ENCODE measurements at regions not wholly inside any gene's neighbourhood (a gene's known extent, or its start where the extent isn't known, plus 50 kb on each side); places are given as distances from the start of the nearest gene placed in this dataset.

DNA sequence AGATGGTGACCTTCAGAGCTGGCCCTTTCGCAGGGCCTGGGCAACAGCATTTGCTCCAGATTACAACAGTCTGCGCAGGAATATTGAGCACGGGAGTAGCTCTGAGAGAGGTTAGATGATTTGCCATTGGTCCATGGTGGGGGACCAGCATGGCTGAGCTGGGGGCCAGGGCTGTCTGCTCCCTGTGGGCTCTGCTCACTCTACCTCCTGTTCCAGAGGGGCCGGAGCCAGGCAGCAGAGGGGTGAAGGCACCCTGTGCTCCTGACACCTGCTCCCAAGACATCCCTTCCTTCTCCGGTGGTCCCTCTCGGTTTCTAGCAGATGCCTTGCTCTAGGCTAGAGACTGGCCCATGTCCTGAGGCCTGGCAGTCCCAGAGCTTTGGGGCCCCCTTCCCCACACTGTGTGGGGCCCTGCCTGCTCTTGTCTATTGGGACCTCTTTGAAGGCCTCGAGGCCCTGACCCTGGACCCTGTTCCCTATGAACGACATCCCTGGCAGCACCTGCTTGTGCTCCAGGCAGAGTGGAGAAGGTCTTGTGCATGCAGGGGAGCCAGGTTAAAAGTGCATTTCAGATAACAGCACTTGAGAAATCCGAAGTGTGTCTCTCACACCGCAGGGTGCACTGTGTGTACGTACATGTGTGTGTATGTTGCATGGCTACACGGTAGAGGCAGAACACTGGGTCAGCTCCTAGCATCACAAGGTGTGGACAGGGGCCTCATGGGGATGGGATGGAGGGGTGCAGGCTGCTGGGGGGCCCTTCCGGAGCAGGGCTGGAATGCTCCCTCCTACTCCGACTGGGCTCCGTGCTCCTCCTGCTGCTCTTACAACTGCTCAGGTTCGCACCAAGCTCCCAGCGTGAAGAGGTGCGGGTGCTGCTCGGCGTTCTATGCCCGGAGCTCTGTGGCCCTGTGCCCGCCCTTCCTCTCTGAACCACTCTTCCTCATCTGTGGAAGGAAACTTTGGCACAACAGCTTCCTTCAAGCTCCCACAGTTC is 123.3 kb upstream of the B3GAT1 start:
- Mint-ChIP-seq H3K4me1 (peaks cover 6% of the 10 kb centered on the region), H3K27ac (no peak overlapping the region), H3K9me3 (no peaks in the 10 kb centered on the region), H3K27me3 (peaks cover 19% of the 10 kb centered on the region), H3K36me3 (no peaks in the 10 kb centered on the region), H3K4me3 (no peak overlapping the region)
- POLR2A ChIA-PET = no interaction called here
- no peak for ATAC-seq (ENCODE audit: low read depth)
- DNase-seq = peak; percentile 10

DNA sequence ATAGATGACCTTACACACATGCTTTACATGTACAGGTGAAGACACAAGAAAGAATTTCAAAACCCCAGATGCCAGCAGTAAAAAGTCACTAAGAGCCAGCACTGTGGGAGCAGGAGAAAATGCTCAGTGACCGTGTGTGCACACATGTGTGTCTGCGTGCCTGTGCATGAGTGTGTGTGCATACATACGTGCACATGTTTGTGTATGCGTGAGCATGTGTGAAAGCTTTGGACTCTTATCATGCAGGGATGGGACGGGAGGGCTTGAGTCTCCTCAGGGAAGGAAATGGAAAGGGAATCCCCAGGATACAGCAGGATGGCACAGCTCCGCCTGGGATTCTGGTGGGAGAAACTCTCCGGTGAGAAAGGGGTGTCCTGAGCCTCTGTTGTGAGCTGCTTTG is 121.5 kb upstream of the B3GAT1 start:
- DNase-seq (peak; percentile 2), ATAC-seq (ENCODE audit: low read depth) (no peak)
- H3K4me1 Mint-ChIP-seq = peaks cover 6% of the 10 kb centered on the region
- no peak overlapping the region for H3K27ac Mint-ChIP-seq
- H3K9me3 Mint-ChIP-seq = no peaks in the 10 kb centered on the region
- no peak overlapping the region for H3K4me3 Mint-ChIP-seq
- no peaks in the 10 kb centered on the region for H3K36me3 Mint-ChIP-seq
- peaks cover 19% of the 10 kb centered on the region for H3K27me3 Mint-ChIP-seq
- POLR2A ChIA-PET = no interaction called here

- no peak overlapping the region for H3K4me3 Mint-ChIP-seq
- H3K9me3 Mint-ChIP-seq = no peaks in the 10 kb centered on the region
- H3K36me3 Mint-ChIP-seq = no peaks in the 10 kb centered on the region
- ATAC-seq (ENCODE audit: low read depth) = no peak
- no peak for DNase-seq
- H3K27ac Mint-ChIP-seq = no peak overlapping the region
- peaks cover 6% of the 10 kb centered on the region for H3K4me1 Mint-ChIP-seq
- POLR2A ChIA-PET = no interaction called here
- H3K27me3 Mint-ChIP-seq = peaks cover 19% of the 10 kb centered on the region
Measured at GRCh38 chr11:134532921-134533421, 120.9 kb upstream of the B3GAT1 start.

DNA sequence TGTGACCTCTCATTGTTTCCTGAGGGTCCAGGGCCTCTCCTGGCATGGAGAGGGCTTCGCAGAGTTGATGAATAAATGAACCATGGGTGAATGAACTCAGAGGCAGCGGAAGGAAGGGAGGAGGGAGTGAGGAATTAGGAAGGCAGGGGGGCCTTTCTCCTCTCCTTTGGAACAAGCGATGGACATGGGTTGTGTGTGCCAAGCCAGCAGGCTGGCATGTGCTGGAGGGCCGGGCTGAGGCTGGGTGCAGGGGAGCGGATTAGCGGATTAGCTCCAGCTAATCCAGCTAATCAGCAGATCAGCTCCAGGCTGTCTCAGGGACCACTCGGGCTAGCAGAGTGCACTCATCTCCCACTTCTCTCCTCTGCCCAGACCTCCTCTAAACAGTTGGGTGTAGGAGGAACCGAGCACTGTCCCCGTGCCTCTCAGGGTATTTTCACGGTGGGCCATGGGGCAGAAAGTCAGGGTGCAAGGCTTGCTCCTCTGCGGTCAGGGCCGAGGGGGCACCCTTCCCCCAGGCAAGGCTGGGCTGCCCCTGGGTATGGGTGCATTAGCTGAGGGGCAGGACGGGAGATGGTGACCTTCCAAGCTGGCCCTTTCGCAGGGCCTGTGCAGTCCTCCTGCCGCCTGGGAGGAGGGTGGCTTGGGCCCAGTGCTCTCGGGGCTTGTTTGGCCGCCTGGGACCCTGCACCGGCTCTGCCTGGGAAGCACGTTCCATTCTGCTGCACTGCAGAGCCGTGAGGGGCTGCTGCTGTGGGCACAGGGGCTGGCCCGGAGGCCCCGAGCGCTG is 120.3 kb upstream of the B3GAT1 start:
- Mint-ChIP-seq H3K4me3 (no peak overlapping the region), H3K36me3 (no peaks in the 10 kb centered on the region), H3K27ac (no peak overlapping the region), H3K4me1 (peaks cover 4% of the 10 kb centered on the region), H3K9me3 (no peaks in the 10 kb centered on the region), H3K27me3 (peaks cover 15% of the 10 kb centered on the region)
- ATAC-seq (ENCODE audit: low read depth) (no peak), DNase-seq (peak; percentile 20)
- POLR2A ChIA-PET = no interaction called here

DNA sequence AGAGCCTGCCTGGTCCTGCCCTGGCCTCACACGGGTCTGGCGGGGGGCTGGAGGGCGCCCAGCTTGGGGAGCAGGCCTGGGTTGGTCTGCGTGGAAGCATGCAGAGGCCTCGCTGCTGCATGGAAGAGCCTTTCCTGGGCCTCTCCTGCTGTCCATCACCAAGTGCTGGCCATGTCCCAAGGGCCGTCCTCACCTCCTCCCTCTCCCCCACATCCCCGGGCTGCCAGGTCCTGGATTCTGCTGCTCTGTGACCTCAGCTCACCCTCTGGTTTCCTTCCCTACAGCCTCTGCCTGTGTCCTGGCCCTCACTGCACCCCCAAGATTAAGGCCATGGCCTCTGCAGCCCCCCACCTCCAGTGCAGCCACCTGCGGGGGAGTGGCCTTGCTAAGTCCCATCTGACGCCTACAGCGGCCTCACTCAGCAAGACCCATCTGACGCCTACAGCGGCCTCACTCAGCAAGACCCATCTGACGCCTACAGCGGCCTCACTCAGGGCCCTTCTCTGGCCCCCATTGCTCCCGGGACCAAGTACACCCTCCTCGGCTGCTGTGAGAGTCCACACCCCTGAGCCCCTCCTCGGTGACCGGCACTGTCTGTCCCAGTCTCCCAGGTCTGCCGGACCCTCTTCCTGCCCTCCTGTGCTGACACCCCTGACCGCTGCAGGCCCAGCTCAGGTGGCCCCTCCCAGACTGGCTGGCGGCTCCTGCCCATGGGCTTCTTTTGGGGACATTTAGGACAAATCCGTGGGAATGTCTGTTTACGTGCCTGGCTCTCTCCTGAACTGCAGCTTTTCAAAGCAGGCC is 119.5 kb upstream of the B3GAT1 start:
- Mint-ChIP-seq H3K27me3 (peaks cover 15% of the 10 kb centered on the region), H3K36me3 (no peaks in the 10 kb centered on the region), H3K9me3 (no peaks in the 10 kb centered on the region)

DNA sequence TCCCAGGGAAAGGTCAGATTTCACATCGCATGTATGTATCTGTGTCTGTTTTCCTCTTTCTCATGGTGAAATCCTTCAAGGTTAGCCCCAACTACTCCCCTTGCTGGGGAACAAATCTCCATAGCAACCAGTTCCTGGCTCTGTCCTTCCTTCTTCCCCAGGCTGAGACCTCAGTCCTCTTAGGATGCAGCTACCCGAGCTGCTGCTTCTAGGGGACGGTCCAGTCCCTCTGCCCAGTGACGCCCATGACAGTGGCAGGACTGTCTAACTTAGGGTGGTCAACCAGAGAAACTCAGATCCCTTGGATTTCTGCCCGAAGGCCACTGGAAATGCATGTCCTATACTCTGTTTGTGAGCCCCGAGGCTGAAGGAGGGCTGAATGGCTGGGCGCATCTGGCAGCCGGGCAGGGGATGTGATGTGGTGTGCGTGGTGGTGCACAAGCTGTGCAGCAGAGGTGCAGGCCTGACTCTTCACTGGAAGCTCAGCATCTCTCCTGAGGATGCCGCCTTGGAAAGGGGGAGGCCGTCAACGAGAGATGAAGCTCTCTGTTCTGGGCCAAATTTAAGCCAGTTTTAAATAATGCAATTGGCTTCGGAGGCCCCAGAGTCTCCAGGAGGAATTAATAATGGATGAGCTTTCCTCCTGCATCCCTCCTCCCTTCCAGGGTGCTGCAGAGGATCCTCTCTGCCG is 118.7 kb upstream of the B3GAT1 start:
- no peaks in the 10 kb centered on the region for H3K36me3 Mint-ChIP-seq
- no peak overlapping the region for H3K4me3 Mint-ChIP-seq
- H3K27ac Mint-ChIP-seq = no peak overlapping the region
- H3K4me1 Mint-ChIP-seq = no peaks in the 10 kb centered on the region
- no peak for ATAC-seq (ENCODE audit: low read depth)
- POLR2A ChIA-PET = no interaction called here
- peaks cover 8% of the 10 kb centered on the region for H3K27me3 Mint-ChIP-seq
- DNase-seq = peak; percentile 8
- H3K9me3 Mint-ChIP-seq = no peaks in the 10 kb centered on the region

More for the DNA sequence above, 119.5 kb upstream of the B3GAT1 start:
- no peak overlapping the region for H3K4me3 Mint-ChIP-seq
- POLR2A ChIA-PET = no interaction called here
- no peak overlapping the region for H3K27ac Mint-ChIP-seq
- ATAC-seq (ENCODE audit: low read depth) = no peak
- peaks cover 2% of the 10 kb centered on the region for H3K4me1 Mint-ChIP-seq
- DNase-seq = peak; percentile 16

GRCh38 chr11:134529212-134530096 is 117.4 kb upstream of the B3GAT1 start:
- no peak overlapping the region for H3K4me3 Mint-ChIP-seq
- no peaks in the 10 kb centered on the region for H3K9me3 Mint-ChIP-seq
- ATAC-seq (ENCODE audit: low read depth) = no peak
- no peak overlapping the region for H3K27ac Mint-ChIP-seq
- no peaks in the 10 kb centered on the region for H3K4me1 Mint-ChIP-seq
- peaks cover 3% of the 10 kb centered on the region for H3K27me3 Mint-ChIP-seq
- POLR2A ChIA-PET = no interaction called here
- peak; percentile 6 for DNase-seq
- H3K36me3 Mint-ChIP-seq = no peaks in the 10 kb centered on the region

DNA sequence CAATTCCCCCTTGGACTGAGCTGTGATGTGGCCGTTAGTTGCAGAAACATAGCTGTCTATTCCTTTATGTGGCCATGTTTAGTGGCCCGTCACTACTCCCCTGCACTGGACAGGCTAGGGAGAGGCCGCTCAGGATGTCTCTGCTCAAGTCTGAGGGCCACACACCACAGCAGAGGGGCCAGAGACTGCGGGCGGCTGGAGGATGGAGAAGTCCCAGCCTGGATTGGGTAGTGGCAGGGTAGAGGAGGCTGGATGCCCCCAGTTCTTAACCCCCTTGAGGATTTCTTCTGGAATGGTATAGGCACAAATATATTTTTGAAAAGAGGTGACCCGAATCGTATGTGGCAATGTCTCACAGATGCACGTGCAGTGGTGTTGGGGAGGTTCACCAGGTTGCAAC is 116.4 kb upstream of the B3GAT1 start:
- H3K27ac Mint-ChIP-seq = no peak overlapping the region

GRCh38 chr11:134527382-134528243 is 115.6 kb upstream of the B3GAT1 start:
- Mint-ChIP-seq H3K4me3 (no peak overlapping the region), H3K9me3 (peaks cover 2% of the 10 kb centered on the region), H3K4me1 (no peaks in the 10 kb centered on the region), H3K36me3 (no peaks in the 10 kb centered on the region), H3K27me3 (peaks cover 3% of the 10 kb centered on the region), H3K27ac (no peak overlapping the region)
- DNase-seq (peak; percentile 4), ATAC-seq (ENCODE audit: low read depth) (no peak)
- POLR2A ChIA-PET = no interaction called here

More for the DNA sequence above, 116.4 kb upstream of the B3GAT1 start:
- no peaks in the 10 kb centered on the region for H3K36me3 Mint-ChIP-seq
- POLR2A ChIA-PET = no interaction called here
- no peaks in the 10 kb centered on the region for H3K4me1 Mint-ChIP-seq
- ATAC-seq (ENCODE audit: low read depth) (no peak), DNase-seq (peak; percentile 15)
- peaks cover 3% of the 10 kb centered on the region for H3K27me3 Mint-ChIP-seq
- no peak overlapping the region for H3K4me3 Mint-ChIP-seq
- H3K9me3 Mint-ChIP-seq = no peaks in the 10 kb centered on the region

GRCh38 chr11:134524896-134525845 is 113.1 kb upstream of the B3GAT1 start:
- no peak for ATAC-seq (ENCODE audit: low read depth)
- H3K4me1 Mint-ChIP-seq = peaks cover 2% of the 10 kb centered on the region
- H3K27ac Mint-ChIP-seq = no peak overlapping the region
- POLR2A ChIA-PET = no interaction called here
- H3K4me3 Mint-ChIP-seq = no peak overlapping the region
- peaks cover 3% of the 10 kb centered on the region for H3K27me3 Mint-ChIP-seq
- no peaks in the 10 kb centered on the region for H3K36me3 Mint-ChIP-seq
- peaks cover 2% of the 10 kb centered on the region for H3K9me3 Mint-ChIP-seq
- DNase-seq = no peak

Data from activated naive CD8-positive, alpha-beta T cell treated with anti-CD3 and anti-CD28 coated beads, Interleukin-2, amount 10 ng/mL, durations not matched to agents 7 days and 5 days (primary cell).